Cerebellar cortex (tissue), 1 donor: ENCODE measurements at regions not wholly inside any gene's neighbourhood (a gene's known extent, or its start where the extent isn't known, plus 50 kb on each side); places are given as distances from the start of the nearest gene placed in this dataset.

Experiments used
- DNase-seq: peaks from one replicate; pipeline ENCODE4 v3.0.0-alpha.2; 2015; ENCODE audit warnings: low spot score

- no peak for DNase-seq
Observed at GRCh38 chr11:81174646-81175330, 1558.9 kb downstream of the FAM181B start.

- DNase-seq = peak; percentile 1
Observed at GRCh38 chr11:81165164-81165563, 1568.5 kb downstream of the FAM181B start.

DNA sequence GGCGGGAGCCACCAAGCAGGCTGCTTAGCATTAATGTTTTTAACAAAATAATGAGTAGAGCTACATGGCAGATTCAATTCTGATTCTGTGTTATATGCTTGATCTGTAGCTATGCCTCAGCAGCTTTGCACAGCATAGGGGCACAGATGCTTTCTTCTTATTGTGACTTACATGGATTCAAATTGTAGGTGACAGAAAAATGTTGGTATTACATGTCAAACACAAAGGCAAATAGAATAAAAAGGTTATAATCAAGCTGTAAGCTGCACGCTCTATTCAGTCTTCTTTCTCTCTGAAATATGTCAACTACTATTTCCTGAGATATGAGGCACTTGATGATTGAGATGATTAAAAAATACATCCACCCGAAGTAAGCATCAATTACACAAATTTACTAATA lies 1573.8 kb downstream of the FAM181B start:
- DNase-seq = no peak

DNA sequence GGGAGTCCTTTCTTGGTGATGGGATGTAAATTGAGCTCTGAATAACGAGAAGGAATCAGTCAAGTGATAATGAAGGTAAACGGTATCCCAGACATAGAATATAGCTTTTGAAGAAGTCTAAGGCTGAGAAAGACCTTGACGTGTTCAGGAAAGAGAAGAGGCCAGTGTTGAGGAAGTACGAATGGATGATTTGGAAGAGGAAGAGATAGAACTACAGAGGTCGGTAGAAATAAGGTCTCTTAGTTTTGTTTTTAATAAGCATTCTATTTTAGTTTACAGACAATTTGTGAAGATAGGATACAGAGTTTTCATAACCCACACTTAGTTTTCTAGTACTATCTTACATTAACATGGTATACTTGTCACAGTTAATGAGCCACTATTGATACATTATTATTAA lies 1598.1 kb downstream of the FAM181B start:
- no peak for DNase-seq

- no peak for DNase-seq
Observed at GRCh38 chr11:81129618-81130017, 1604.0 kb downstream of the FAM181B start.

DNA sequence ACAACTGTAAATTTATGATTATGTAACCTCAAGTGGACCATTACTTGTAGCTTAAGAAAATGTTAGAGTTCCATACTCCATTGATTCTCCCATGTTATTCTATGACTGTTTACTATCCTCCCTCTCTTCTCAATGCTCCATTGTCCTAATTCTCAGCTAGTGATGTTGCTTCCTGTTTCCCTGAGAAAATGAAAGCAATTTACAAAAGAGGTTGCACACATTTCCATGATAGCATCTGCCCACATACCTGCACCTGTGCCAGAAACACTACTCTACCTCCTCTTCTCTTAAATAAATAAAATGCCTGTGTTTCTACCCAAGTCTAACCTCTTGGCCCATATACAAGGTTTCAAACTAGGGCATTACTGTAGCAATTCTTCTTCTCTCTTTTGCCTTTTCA lies 1620.9 kb downstream of the FAM181B start:
- no peak for DNase-seq

- DNase-seq = no peak
Observed at GRCh38 chr11:81104051-81104450, 1629.6 kb downstream of the FAM181B start.

GRCh38 chr11:81098471-81098870 lies 1635.2 kb downstream of the FAM181B start:
- no peak for DNase-seq

DNA sequence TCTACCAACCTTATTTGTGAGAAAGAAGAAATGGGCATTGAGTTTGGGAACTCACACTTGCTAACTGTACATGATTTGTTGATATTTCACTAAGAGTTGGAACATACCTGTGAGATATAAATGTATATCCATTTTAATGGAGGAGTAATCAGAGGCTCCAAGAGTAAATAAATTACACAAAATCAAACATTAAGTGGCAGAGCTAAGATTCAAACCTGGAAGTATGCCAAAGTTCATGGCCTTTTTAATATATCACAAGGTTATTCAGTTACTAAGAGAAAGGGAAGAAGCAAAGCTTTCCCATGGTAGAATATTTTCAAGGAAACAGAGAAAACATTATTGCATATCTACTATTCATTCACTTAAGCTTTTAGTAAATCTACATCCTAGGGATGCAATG lies 1641.1 kb downstream of the FAM181B start:
- no peak for DNase-seq

- DNase-seq = no peak
Observed at GRCh38 chr11:81089242-81089641, 1644.4 kb downstream of the FAM181B start.

DNA sequence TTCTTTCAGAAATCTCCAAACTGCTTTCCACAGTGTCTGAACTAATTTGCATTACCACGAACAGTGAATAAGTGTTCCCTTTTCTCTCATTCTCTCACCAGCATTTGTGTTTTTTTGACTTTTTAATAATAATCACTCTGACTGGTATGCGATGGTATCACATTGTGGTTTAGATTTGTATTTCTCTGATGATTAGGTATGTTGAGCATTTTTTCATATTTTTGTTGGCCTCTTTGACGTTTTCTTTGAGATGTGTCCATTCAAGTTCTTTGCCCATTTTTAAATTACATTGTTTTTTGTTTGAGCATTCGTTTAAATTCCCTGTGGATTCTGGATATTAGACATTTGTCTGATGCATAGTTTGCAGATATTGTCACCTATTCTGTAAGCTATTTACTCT lies 1639.6 kb upstream of the TENM4 start:
- DNase-seq = no peak

GRCh38 chr11:81072273-81072672 lies 1631.4 kb upstream of the TENM4 start:
- DNase-seq = no peak

- DNase-seq = no peak
Observed at GRCh38 chr11:81071606-81072005, 1630.8 kb upstream of the TENM4 start.

DNA sequence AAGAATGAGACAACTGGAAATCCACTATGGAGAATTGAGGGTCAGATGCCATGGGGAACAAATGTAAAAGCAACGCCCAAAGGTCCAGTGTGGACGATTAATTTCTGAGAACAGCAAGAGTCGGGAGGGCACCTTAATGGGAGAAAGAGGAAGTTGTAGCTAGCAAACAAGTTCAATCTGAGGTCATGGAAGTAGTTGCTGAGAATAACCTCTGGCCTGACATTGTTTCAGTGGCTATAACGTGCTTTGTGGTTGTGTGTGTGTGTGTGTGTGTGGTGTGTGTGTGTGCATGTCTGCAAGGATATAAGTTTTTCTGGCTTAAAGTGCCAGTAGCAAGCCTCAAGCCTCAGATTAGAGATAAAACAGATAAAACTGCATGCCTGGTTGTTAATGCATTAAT lies 1630.1 kb upstream of the TENM4 start:
- DNase-seq = no peak

DNA sequence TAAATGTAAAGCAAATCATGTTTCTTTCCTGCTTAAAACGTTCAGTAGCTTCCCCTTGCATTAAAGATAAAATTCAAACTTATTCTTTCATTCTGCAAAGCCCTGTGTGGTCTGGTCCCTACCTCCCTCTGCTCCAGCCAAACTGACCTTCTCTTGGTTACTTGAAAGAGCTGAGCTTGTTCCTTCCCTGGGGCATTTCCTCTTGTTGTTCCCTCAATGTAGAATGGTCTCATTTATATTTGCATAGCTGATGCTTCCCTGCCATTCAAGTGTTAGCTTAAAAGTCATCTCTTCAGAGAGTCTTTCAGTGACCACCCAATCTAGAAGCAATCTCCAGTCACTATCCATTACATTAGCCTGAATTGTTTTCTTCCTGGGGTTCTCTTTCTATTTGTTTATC lies 1618.5 kb upstream of the TENM4 start:
- no peak for DNase-seq

DNA sequence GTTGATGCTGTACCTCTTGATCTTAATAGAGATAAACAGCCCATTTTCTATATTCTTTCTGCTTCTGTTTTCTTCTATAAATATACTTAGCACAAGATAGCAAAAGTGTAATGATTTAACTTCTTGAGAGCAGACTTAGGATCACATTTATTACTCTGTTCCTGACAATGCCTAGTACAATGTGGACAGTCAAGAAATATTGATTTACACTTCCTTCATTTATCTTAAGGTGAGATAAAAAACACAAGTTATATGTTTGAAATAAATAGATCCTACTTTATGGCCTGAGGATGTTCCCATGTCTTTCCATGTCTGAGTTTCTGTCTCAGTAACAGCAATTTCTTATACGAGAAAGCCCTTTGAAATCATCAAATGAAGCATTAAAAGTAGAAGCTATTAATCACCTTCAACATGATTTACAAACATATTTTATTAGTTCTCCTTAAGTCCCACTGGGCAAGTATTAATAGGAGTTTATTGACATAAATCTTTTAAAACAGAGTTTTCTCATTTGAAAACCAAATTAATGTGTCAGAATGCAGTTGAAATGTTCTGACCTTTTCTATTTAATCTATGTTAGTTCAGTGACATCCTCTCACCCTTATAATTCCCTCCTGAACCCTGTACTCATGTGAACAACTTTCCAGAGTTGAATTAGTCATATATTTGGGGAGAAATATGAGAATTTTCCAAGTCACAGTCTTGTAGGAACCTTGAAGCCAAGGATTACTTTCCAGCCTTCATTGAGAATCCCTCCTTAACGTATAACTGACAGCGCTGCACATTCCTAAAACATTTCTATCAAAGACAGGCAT lies 1611.7 kb upstream of the TENM4 start:
- DNase-seq = no peak

DNA sequence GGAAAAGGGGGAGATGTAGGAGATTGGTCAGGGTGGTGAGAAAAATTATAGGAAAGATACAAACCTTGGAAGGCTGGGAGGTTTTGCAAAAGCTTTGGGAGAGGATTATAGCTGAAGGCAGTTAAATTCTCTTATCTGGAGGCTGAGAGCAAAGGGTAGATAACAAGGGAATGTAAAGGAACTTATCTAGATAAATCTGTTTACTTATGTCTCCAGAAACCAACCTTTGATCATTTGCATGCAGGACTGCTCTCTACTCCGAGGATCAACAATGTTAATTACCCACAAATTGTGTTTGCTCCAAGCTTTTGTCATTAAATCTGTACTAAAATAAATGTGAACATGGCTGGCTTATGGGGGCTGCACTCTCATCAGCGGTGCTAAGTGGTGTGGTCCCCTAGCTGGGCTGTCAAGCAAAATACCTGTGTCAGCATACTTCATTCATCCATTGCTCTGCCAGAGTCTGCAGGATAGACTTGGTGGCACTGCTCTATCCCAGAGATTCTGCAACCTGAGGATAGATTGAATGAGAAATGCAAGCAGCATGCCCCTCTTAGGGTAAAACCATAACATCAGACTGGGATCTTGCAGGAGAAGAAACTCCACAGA lies 1599.2 kb upstream of the TENM4 start:
- no peak for DNase-seq

- no peak for DNase-seq
Observed at GRCh38 chr11:81036168-81036870, 1595.5 kb upstream of the TENM4 start.

GRCh38 chr11:81033779-81034540 lies 1593.1 kb upstream of the TENM4 start:
- no peak for DNase-seq

- DNase-seq = no peak
Observed at GRCh38 chr11:81032906-81033305, 1592.1 kb upstream of the TENM4 start.

DNA sequence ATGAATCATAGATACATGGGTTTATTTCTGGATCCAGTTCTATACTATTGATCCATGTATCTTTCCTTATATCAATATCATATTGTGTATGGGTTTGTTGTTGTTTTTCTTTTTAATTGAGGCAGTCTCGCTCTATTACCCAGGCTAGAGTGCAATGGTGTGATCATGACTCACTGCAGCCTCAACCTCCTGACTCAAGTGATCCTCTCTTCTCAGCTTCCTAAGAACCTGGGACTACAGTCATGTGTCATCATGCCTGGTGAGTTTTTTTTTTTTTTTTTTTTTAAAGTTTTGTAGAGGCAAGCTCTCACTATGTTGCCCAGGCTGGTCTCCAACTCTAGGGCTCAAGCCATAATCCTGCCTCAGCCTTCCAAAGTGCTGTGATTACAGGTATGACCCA lies 1589.4 kb upstream of the TENM4 start:
- DNase-seq = no peak

- no peak for DNase-seq
Observed at GRCh38 chr11:81026032-81026431, 1585.2 kb upstream of the TENM4 start.
